ENCODE measurements at regions not wholly inside any gene's neighbourhood (a gene's known extent, or its start where the extent isn't known, plus 50 kb on each side); places are given as distances from the start of the nearest gene placed in this dataset.

DNA sequence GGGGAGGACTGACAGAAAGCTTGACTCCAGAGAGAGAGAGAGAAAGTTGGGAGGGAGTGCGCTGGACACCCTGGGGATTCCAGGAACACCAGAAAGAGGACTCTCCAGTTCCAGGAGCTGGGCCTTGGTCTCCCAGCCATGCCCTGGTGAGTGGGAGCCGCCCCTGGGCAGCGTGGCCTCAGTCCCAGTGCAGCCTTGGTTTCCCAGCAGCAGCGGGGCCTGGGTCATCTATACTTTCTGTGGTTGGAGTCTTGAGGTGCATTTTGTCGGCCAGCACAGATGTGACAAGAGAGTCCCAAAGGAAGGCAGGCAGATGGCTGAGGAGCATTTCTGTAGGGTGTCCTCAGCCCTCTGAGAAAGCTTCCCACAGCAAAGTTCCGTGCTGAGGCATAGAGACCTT lies 334.7 kb upstream of the ZNF32 start:
- no peaks in the 10 kb centered on the region for H3K27me3 Mint-ChIP-seq

DNA sequence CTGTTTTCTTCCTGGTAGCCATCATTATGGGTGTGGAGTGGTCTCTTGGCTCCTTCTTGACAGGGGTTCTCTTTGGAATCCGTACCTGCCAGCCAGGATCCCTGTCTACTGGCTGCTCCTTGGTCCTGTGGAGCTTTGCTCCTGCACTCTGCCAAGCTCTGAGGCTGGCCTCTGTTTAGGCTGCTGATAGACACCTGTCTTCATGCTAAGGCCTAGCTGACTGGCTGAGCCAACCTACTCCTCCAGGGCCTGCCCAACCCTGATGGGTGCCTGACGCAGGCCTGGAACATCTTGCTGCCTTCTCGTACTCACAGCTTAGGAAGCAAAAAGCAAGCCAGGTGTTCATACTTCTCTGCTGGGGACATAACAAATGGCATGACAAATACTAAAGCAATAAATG lies 333.6 kb upstream of the ZNF32 start:
- no peak for DNase-seq
- Mint-ChIP-seq H3K4me3 (no peak overlapping the region), H3K4me1 (ENCODE audit: low read depth) (peaks cover 13% of the 10 kb centered on the region), H3K27me3 (no peaks in the 10 kb centered on the region), H3K27ac (no peak overlapping the region), H3K9me3 (no peaks in the 10 kb centered on the region), H3K36me3 (no peaks in the 10 kb centered on the region)
- ChIA-PET POLR2A (no interaction called here), CTCF (no interaction called here)
- intact Hi-C loops (cut with micrococcal nuclease) = no loop called here

More for the DNA sequence above, 334.7 kb upstream of the ZNF32 start:
- DNase-seq = no peak
- Mint-ChIP-seq H3K4me1 (ENCODE audit: low read depth) (peaks cover 13% of the 10 kb centered on the region), H3K27ac (no peak overlapping the region), H3K4me3 (no peak overlapping the region), H3K9me3 (no peaks in the 10 kb centered on the region), H3K36me3 (no peaks in the 10 kb centered on the region)
- CTCF ChIA-PET = no interaction called here
- intact Hi-C loops (cut with micrococcal nuclease) = no loop called here
- POLR2A ChIA-PET = no interaction called here

DNA sequence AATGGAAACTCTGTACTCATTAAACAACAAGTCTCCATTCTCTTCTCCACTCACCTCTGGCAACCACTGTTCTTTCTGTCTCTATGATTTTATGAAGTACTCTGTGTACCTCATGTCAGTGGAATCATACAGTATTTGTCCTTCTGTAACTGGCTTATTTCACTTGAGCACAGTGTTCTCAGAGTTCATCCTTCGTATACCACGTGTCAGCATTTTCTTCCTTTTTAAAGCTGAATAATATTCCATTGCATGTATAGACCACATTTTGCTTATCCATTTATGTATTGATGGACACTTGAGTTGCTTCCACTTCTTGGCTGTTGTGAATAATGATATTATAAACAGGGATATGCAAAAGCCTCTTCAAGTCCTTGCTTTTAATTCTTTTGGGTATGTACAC lies 333.0 kb upstream of the ZNF32 start:
- intact Hi-C loops (cut with micrococcal nuclease) = no loop called here
- H3K27ac Mint-ChIP-seq = no peak overlapping the region
- POLR2A ChIA-PET = no interaction called here
- H3K4me3 Mint-ChIP-seq = no peak overlapping the region
- H3K27me3 Mint-ChIP-seq = no peaks in the 10 kb centered on the region
- CTCF ChIA-PET = no interaction called here
- peaks cover 13% of the 10 kb centered on the region for H3K4me1 Mint-ChIP-seq (ENCODE audit: low read depth)
- H3K36me3 Mint-ChIP-seq = no peaks in the 10 kb centered on the region
- no peak for DNase-seq
- no peaks in the 10 kb centered on the region for H3K9me3 Mint-ChIP-seq

DNA sequence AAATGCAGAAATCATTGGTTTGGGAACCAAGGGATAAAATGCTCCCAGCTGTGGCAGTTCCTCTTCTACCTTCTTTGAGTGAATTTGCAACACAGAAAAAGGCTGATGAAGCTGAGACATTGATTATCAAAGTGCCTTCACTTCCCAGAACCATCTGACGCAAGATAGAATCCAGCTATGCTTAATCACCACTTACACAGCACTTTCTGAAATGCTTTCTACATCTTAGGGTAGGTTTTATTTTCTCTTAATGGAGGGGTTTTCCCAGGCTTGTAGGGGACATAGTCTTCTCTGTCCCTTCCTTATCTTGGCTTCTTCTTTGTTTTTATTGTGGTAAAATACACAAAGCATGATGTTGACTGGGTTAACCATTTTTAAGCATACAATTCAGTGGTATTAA lies 332.6 kb upstream of the ZNF32 start:
- no peak for DNase-seq
- POLR2A ChIA-PET = no interaction called here
- Mint-ChIP-seq H3K36me3 (no peaks in the 10 kb centered on the region), H3K4me3 (no peak overlapping the region), H3K27me3 (no peaks in the 10 kb centered on the region), H3K27ac (no peak overlapping the region), H3K9me3 (no peaks in the 10 kb centered on the region), H3K4me1 (ENCODE audit: low read depth) (peaks cover 13% of the 10 kb centered on the region)
- CTCF ChIA-PET = no interaction called here
- intact Hi-C loops (cut with micrococcal nuclease) = no loop called here

- CTCF ChIA-PET = no interaction called here
- Mint-ChIP-seq H3K9me3 (no peaks in the 10 kb centered on the region), H3K27me3 (no peaks in the 10 kb centered on the region), H3K36me3 (no peaks in the 10 kb centered on the region), H3K4me1 (ENCODE audit: low read depth) (peaks cover 13% of the 10 kb centered on the region), H3K4me3 (no peak overlapping the region), H3K27ac (no peak overlapping the region)
- no peak for DNase-seq
- intact Hi-C loops (cut with micrococcal nuclease) = no loop called here
- POLR2A ChIA-PET = no interaction called here
Observed at GRCh38 chr10:43980715-43981114, 332.0 kb upstream of the ZNF32 start.

- H3K4me1 Mint-ChIP-seq (ENCODE audit: low read depth) = peaks cover 13% of the 10 kb centered on the region
Observed at GRCh38 chr10:43980313-43980712, 331.6 kb upstream of the ZNF32 start.

GRCh38 chr10:43979551-43979950 lies 330.9 kb upstream of the ZNF32 start:
- intact Hi-C loops (cut with micrococcal nuclease) = no loop called here
- Mint-ChIP-seq H3K27ac (no peak overlapping the region), H3K4me3 (no peak overlapping the region), H3K4me1 (ENCODE audit: low read depth) (peaks cover 13% of the 10 kb centered on the region), H3K27me3 (no peaks in the 10 kb centered on the region), H3K36me3 (no peaks in the 10 kb centered on the region), H3K9me3 (no peaks in the 10 kb centered on the region)
- ChIA-PET POLR2A (no interaction called here), CTCF (no interaction called here)
- DNase-seq = no peak

More at GRCh38 chr10:43980313-43980712, 331.6 kb upstream of the ZNF32 start:
- Mint-ChIP-seq H3K27ac (no peak overlapping the region), H3K9me3 (no peaks in the 10 kb centered on the region), H3K4me3 (no peak overlapping the region), H3K36me3 (no peaks in the 10 kb centered on the region), H3K27me3 (no peaks in the 10 kb centered on the region)
- POLR2A ChIA-PET = no interaction called here
- CTCF ChIA-PET = no interaction called here
- no peak for DNase-seq
- intact Hi-C loops (cut with micrococcal nuclease) = no loop called here

DNA sequence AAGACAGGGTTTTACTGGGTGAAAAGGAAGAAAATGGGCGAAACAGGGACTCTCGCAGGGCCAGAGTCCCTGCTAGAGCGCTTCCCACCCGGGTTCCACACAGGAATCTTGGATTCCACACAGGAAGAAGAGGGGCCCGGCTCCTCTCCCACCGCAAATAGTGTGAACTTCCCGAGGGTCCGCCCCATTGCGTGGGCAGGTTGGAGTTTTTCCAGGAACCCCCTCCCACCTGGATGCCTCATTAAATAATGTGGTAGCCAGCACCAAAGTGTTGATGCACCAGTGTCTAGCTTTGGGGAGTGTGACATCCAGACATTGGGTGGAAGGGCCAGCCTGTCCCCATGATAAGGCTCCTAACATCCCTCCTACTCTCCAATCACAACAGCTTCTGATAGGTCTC lies 330.3 kb upstream of the ZNF32 start:
- ChIA-PET POLR2A (no interaction called here), CTCF (no interaction called here)
- no peak overlapping the region for H3K27ac Mint-ChIP-seq
- H3K4me1 Mint-ChIP-seq (ENCODE audit: low read depth) = peaks cover 13% of the 10 kb centered on the region
- intact Hi-C loops (cut with micrococcal nuclease) = no loop called here
- no peaks in the 10 kb centered on the region for H3K9me3 Mint-ChIP-seq
- no peak for DNase-seq
- H3K27me3 Mint-ChIP-seq = no peaks in the 10 kb centered on the region
- no peak overlapping the region for H3K4me3 Mint-ChIP-seq
- no peaks in the 10 kb centered on the region for H3K36me3 Mint-ChIP-seq

- intact Hi-C loops (cut with micrococcal nuclease) = no loop called here
- DNase-seq = no peak
- peaks cover 13% of the 10 kb centered on the region for H3K4me1 Mint-ChIP-seq (ENCODE audit: low read depth)
- no peak overlapping the region for H3K27ac Mint-ChIP-seq
- H3K9me3 Mint-ChIP-seq = no peaks in the 10 kb centered on the region
- no peaks in the 10 kb centered on the region for H3K36me3 Mint-ChIP-seq
- ChIA-PET POLR2A (no interaction called here), CTCF (no interaction called here)
- no peak overlapping the region for H3K4me3 Mint-ChIP-seq
- no peaks in the 10 kb centered on the region for H3K27me3 Mint-ChIP-seq
Observed at GRCh38 chr10:43978091-43978490, 329.4 kb upstream of the ZNF32 start.

GRCh38 chr10:43976292-43976691 lies 327.6 kb upstream of the ZNF32 start:
- H3K4me3 Mint-ChIP-seq = no peak overlapping the region
- H3K27me3 Mint-ChIP-seq = no peaks in the 10 kb centered on the region
- no peaks in the 10 kb centered on the region for H3K9me3 Mint-ChIP-seq
- CTCF ChIA-PET = no interaction called here
- H3K4me1 Mint-ChIP-seq (ENCODE audit: low read depth) = peaks cover 11% of the 10 kb centered on the region
- intact Hi-C loops (cut with micrococcal nuclease) = no loop called here
- POLR2A ChIA-PET = no interaction called here
- no peak overlapping the region for H3K27ac Mint-ChIP-seq
- no peak for DNase-seq
- H3K36me3 Mint-ChIP-seq = no peaks in the 10 kb centered on the region

- H3K27ac Mint-ChIP-seq = no peak overlapping the region
- H3K4me1 Mint-ChIP-seq (ENCODE audit: low read depth) = no peaks in the 10 kb centered on the region
- no peak overlapping the region for H3K4me3 Mint-ChIP-seq
- CTCF ChIA-PET = no interaction called here
- POLR2A ChIA-PET = no interaction called here
- intact Hi-C loops (cut with micrococcal nuclease) = no loop called here
- H3K36me3 Mint-ChIP-seq = no peaks in the 10 kb centered on the region
- no peaks in the 10 kb centered on the region for H3K9me3 Mint-ChIP-seq
- no peaks in the 10 kb centered on the region for H3K27me3 Mint-ChIP-seq
- no peak for DNase-seq
Observed at GRCh38 chr10:43973801-43974200, 325.1 kb upstream of the ZNF32 start.

DNA sequence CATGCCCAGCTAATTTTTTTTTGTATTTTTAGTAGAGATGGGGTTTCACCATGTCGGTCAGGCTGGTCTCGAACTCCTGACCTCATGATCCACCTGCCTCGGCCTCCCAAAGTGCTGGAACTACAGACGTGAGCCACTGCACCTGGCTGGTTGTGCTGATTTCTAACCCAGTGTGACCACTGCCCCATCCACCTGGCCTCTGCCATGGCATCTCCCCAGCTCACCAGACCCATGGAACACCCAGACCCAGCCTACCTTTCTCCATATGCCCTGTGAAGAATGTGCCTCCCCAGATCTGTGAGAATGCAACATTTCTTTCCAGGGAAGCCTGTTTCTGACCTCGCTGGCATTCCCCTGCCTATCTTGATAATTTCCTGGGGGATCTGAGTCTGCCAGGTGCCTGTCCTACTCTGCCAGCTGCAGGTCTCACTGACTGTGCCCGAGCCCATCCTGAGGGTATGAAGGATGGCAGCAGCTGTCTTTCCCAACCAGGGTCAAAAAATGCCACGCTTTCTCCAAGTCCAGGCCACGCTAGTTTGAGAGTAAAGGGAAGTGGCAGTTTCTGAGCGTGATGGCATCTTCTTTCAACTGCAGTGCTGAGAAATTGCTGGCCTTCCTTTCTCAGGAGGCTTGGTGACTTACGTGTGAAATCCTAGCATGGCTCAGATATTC lies 324.4 kb upstream of the ZNF32 start:
- DNase-seq = no peak

DNA sequence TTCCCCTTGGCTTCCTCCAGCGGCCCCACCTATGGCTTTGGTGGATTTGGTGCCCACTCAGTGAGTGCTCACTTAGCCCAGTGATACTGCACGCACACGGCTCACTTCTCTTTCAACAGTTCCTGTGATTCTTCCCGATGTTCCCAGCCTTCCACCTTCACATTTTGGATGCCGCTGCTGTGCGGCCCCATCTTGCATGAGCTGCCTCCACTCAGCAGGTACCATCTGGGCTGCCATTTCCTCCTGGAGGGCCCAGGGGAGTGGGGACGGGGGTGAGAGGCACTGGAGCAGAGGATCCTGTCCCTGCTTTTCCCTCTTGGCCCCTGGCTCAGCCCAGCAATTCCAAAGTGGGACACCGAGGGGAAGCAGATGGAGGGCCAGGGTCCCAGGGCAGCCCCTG lies 323.3 kb upstream of the ZNF32 start:
- no peak for DNase-seq
- H3K36me3 Mint-ChIP-seq = no peaks in the 10 kb centered on the region
- H3K4me1 Mint-ChIP-seq (ENCODE audit: low read depth) = no peaks in the 10 kb centered on the region
- H3K9me3 Mint-ChIP-seq = no peaks in the 10 kb centered on the region
- intact Hi-C loops (cut with micrococcal nuclease) = no loop called here
- CTCF ChIA-PET = no interaction called here
- no peak overlapping the region for H3K27ac Mint-ChIP-seq
- POLR2A ChIA-PET = no interaction called here
- no peaks in the 10 kb centered on the region for H3K27me3 Mint-ChIP-seq
- H3K4me3 Mint-ChIP-seq = no peak overlapping the region

More for the DNA sequence above, 324.4 kb upstream of the ZNF32 start:
- Mint-ChIP-seq H3K9me3 (no peaks in the 10 kb centered on the region), H3K36me3 (no peaks in the 10 kb centered on the region), H3K27ac (no peak overlapping the region), H3K4me3 (no peak overlapping the region), H3K27me3 (no peaks in the 10 kb centered on the region), H3K4me1 (ENCODE audit: low read depth) (no peaks in the 10 kb centered on the region)
- intact Hi-C loops (cut with micrococcal nuclease) = no loop called here
- ChIA-PET POLR2A (no interaction called here), CTCF (no interaction called here)

GRCh38 chr10:43971306-43971705 lies 322.6 kb upstream of the ZNF32 start:
- Mint-ChIP-seq H3K9me3 (no peaks in the 10 kb centered on the region), H3K27ac (no peak overlapping the region), H3K4me1 (ENCODE audit: low read depth) (no peaks in the 10 kb centered on the region), H3K27me3 (no peaks in the 10 kb centered on the region), H3K4me3 (no peak overlapping the region), H3K36me3 (no peaks in the 10 kb centered on the region)
- ChIA-PET POLR2A (no interaction called here), CTCF (no interaction called here)
- no peak for DNase-seq
- intact Hi-C loops (cut with micrococcal nuclease) = no loop called here
